Lung (tissue), 11 donors: ENCODE measurements at regions not wholly inside any gene's neighbourhood (a gene's known extent, or its start where the extent isn't known, plus 50 kb on each side); places are given as distances from the start of the nearest gene placed in this dataset.

Experiments
- ATAC-seq: fragments of 200-7000 bp; cut with Tn5 transposase; one replicate; pipeline ENCODE4 v1.9.1; 2020; ENCODE audit warnings: moderate number of reproducible peaks; ENCODE audit not compliant: insufficient read depth, low FRiP score
- DNase-seq, 3 donors: peaks; one replicate each; pipeline ENCODE4 v3.0.0-alpha.2; 2013 to 2017
- H3K27ac ChIP-seq, 2 donors: one replicate each; pipeline ENCODE4 v1.5.1; 2013; ENCODE audit warnings: mild to moderate bottlenecking in 2 of 2, moderate library complexity in 2 of 2, control low read depth in 1 of 2, inconsistent platforms in 1 of 2, low read depth in 1 of 2, low read length in 1 of 2
- H3K27me3 ChIP-seq, 3 donors: one replicate each; pipeline ENCODE4 v1.5.1; 2013; ENCODE audit warnings: low read length in 2 of 3; ENCODE audit not compliant: control insufficient read depth in 3 of 3, insufficient read depth in 3 of 3
- H3K36me3 ChIP-seq, 4 donors: one replicate each; pipeline ENCODE4 v1.5.1; 2013; ENCODE audit warnings: low read length in 4 of 4, mild to moderate bottlenecking in 1 of 4, moderate library complexity in 1 of 4; ENCODE audit not compliant: control insufficient read depth in 4 of 4, insufficient read depth in 4 of 4
- H3K4me1 ChIP-seq, 5 donors: one replicate each; pipeline ENCODE4 v1.5.1; 2013; ENCODE audit warnings: low read length in 5 of 5, mild to moderate bottlenecking in 2 of 5, moderate library complexity in 1 of 5; ENCODE audit not compliant: control insufficient read depth in 5 of 5, insufficient read depth in 5 of 5
- H3K4me3 ChIP-seq: one replicate; pipeline ENCODE4 v1.5.1; 2013; ENCODE audit warnings: mild to moderate bottlenecking, control low read depth, moderate library complexity
- H3K9ac ChIP-seq, 2 donors: one replicate each; pipeline ENCODE4 v1.5.1; 2013; ENCODE audit warnings: low read length in 2 of 2, control low read depth in 1 of 2; ENCODE audit not compliant: insufficient read depth in 1 of 2
- H3K9me3 ChIP-seq, 4 donors: one replicate each; pipeline ENCODE4 v1.5.1; 2013; ENCODE audit warnings: low read length in 3 of 4, mild to moderate bottlenecking in 1 of 4, moderate library complexity in 1 of 4; ENCODE audit not compliant: control insufficient read depth in 4 of 4, insufficient read depth in 3 of 4
- CTCF ChIP-seq: IDR thresholded peaks from 2 replicates; pipeline ENCODE4 v1.5.1; 2012; ENCODE audit warnings: mild to moderate bottlenecking; ENCODE audit errors: control extremely low read depth, extremely low read depth
- WGBS, 2 donors: extraction: QIAGEN DNeasy Blood & Tissue Kit; methylation state at CpG; one replicate each; pipeline ENCODE4 v1.1.7; 2013; 5-methylcytosine and 5-hydroxymethylcytosine counted together
- donor health status: control.
- donor health status: control.
- donor health status: Bipolar disorder and iron deficiency.
- donor health status: healthy.
- donor health status: DM: yes; HTN: yes; CAD: no.

DNA sequence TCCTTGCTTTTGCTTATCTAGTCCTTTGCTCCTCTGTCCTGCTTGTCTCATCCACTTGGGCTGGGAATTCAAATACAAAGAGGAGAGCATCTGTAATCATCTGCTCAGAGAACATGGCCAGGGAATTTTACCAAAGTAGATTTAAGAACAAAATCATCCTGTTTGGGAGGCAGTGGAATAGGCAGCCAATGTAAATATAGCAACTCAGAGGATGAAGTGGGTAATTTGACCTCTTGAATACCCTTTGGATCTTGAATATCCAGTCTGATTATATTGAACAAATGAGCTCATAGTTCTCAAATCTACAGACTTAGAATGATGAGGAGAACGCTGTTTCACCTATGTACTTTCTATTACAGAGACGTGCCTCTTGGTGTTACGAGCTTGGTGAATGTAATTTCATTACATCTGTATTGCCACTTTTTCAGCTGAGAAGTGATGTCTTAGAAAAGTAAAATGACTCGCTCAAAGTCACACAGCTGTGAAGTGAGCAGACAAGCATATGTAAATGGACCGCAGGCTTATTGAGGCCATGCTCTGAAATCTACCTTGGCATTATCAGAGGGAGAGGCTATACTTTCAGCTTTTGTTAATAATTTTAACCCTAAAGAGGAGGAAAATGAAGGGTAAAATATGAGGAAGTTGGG lies 266.3 kb downstream of the MTX2 start:
- peak in 1 of 3 donors; percentile 47 for DNase-seq
- Histone ChIP-seq H3K27me3 (no peaks in the 10 kb centered on the region), H3K4me3 (no peak overlapping the region), H3K27ac (no peak overlapping the region), H3K4me1 (peaks cover 0 to 24% (median 5%) of the 10 kb centered on the region in 5 donors), H3K9me3 (no peaks in the 10 kb centered on the region), H3K9ac (no peak overlapping the region), H3K36me3 (no peaks in the 10 kb centered on the region)
- no peak for TF ChIP-seq CTCF
- no peak for ATAC-seq
- WGBS, 2 donors = 56 to 70% methylated on average over 5 of the region's 5 CpGs

DNA sequence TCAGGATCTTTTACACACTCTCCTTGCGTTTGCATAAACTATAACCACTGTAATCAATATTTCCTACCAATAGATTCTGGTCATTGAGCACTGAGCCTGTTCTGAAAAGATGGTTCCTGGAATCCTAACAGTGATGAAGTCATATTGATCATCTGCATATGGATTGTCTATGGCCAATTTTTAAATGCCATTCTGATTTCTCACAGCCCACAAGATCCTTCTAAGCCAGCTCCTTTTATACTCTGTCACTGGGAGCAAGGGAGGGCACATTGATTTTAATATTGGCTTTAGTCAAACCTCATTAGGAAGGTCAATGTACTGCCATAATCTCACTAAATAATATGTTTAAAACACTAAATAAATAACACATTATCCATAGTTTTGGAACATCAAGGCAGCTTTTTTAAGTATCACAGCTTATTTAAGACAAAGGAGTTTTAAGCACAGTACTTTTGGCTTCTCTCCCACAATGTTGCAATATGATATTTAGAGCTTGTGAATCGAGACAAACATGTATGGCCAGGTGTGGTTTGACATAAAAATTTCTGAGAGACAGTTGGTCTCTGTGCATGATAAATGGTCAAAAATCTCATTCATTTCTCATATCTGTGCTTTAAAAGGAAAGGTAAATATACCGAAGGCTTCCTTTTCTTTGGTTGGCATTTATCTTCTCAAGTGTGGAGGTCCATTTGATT lies 267.3 kb downstream of the MTX2 start:
- Histone ChIP-seq H3K4me1 (peaks cover 0 to 24% (median 5%) of the 10 kb centered on the region in 5 donors), H3K4me3 (no peak overlapping the region), H3K27me3 (no peaks in the 10 kb centered on the region), H3K36me3 (no peaks in the 10 kb centered on the region), H3K9ac (no peak overlapping the region), H3K27ac (no peak overlapping the region), H3K9me3 (no peaks in the 10 kb centered on the region)
- WGBS, 2 donors = 66 to 68% methylated on average over 3 of the region's 3 CpGs
- DNase-seq (peak in 2 of 3 donors; percentile 54 to 76), ATAC-seq (no peak)
- no peak for TF ChIP-seq CTCF

DNA sequence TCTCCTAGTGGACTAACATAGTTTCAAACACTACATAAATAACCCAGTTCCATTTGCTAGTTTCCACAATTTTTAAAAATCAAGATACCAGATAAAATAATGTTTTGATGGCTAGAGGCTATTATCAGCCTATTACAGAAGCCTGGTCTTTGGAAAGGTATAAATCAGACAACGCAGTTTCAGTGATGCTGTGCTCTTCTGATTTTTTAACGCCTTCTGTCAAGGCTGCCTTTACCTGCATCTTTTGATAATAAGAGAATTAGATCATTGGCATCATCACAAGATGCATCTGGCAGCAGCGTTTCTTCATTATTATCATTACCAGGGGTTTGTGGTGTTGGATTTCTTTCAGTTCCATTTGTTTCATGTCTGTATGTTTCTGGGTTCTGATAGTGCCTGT lies 268.7 kb downstream of the MTX2 start:
- no peaks in the 10 kb centered on the region for H3K36me3 ChIP-seq
- no peak overlapping the region for H3K9ac ChIP-seq
- H3K27me3 ChIP-seq = no peaks in the 10 kb centered on the region
- H3K4me3 ChIP-seq = no peak overlapping the region
- ATAC-seq (no peak), DNase-seq (no peak)
- 88 to 95% methylated on average over 3 of the region's 3 CpGs for WGBS, 2 donors
- peaks cover 0 to 32% (median 5%) of the 10 kb centered on the region in 5 donors for H3K4me1 ChIP-seq
- H3K9me3 ChIP-seq = peaks cover 0 to under 1% (median 0%) of the 10 kb centered on the region in 4 donors
- H3K27ac ChIP-seq = no peak overlapping the region
- TF ChIP-seq CTCF = no peak
